ENCODE measurements at regions not wholly inside any gene's neighbourhood (a gene's known extent, or its start where the extent isn't known, plus 50 kb on each side); places are given as distances from the start of the nearest gene placed in this dataset.

DNA sequence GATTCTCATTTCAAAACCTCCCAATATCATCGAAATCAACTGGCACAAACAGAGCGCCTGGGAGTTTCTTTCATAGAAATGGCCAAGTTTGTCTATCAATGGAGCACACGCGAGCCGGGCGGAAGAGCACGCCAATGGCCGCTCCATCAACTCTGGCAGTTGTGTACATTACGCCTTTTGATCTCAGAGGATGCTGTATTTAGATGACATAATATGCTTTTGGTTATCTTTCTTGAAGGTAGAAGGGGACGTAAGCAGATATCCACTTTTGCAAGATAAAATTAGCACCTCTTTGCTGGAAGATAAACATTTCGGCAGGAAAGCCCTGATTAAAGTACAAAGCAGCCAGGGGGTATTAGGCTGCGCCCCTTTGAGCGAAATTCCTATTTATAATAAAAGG, 287.4 kb downstream of the IRF8 start:
- ChIA-PET POLR2A (no interaction called here), CTCF (no interaction called here)
- TF ChIP-seq FOXA1 (IDR thresholded peaks at IDR 0.05) (no peak), NFRKB (IDR thresholded peaks at IDR 0.05) (no peak)
- DNase-seq (ENCODE audit: extremely low spot score) = no peak

GRCh38 chr16:86189934-86190333, 291.0 kb downstream of the IRF8 start:
- no peak for DNase-seq (ENCODE audit: extremely low spot score)
- ChIA-PET POLR2A (no interaction called here), CTCF (no interaction called here)
- TF ChIP-seq TARDBP (IDR thresholded peaks at IDR 0.05) (no peak), SP1 (IDR thresholded peaks at IDR 0.05) (no peak), L3MBTL2 (conservative IDR thresholded peaks at IDR 0.05) (no peak), FOXM1 (IDR thresholded peaks at IDR 0.05; ENCODE audit: borderline replicate concordance) (no peak), LEF1 (IDR thresholded peaks at IDR 0.05; ENCODE audit: borderline replicate concordance) (no peak), PKNOX1 (IDR thresholded peaks at IDR 0.05) (no peak), ZNF384 (IDR thresholded peaks at IDR 0.05) (no peak), FOXA1 (IDR thresholded peaks at IDR 0.05) (no peak), ELF4 (IDR thresholded peaks at IDR 0.05) (no peak), SUZ12 (IDR thresholded peaks at IDR 0.05) (no peak), FOXK2 (IDR thresholded peaks at IDR 0.05) (no peak), NFRKB (IDR thresholded peaks at IDR 0.05) (no peak), BHLHE40 (IDR thresholded peaks at IDR 0.05; ENCODE audit: borderline replicate concordance) (no peak)

DNA sequence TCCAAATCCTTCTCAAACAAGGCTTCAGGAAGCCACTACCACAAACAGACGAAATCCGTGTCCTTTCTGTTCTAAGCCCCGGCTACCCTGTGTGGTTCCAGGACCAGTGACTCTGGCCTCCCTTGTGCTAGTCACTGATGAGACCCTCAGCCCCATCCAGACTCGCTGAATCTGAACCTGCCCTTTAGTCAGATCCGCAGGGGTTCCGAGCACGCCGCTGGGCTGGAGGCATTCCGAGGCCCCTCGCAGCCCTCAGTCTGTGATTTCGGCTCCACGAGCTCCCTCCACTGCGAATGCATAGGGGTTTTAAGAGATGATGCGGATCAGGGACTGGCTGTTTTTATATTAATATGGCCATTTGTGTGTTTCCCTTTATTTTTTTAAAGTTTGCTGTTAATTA, 292.7 kb downstream of the IRF8 start:
- TF ChIP-seq LEF1 (IDR thresholded peaks at IDR 0.05; ENCODE audit: borderline replicate concordance) = no peak
- TF ChIP-seq ZNF384 (IDR thresholded peaks at IDR 0.05) = no peak
- no peak for TF ChIP-seq ARNT (IDR thresholded peaks at IDR 0.05)
- TF ChIP-seq ELF4 (IDR thresholded peaks at IDR 0.05) = no peak
- TF ChIP-seq PKNOX1 (IDR thresholded peaks at IDR 0.05) = no peak
- no peak for TF ChIP-seq FOXK2 (IDR thresholded peaks at IDR 0.05)
- no peak for TF ChIP-seq L3MBTL2 (conservative IDR thresholded peaks at IDR 0.05)
- no peak for TF ChIP-seq TARDBP (IDR thresholded peaks at IDR 0.05)
- no peak for TF ChIP-seq SUZ12 (IDR thresholded peaks at IDR 0.05)
- CTCF ChIA-PET = no interaction called here
- DNase-seq (ENCODE audit: extremely low spot score) = no peak
- POLR2A ChIA-PET = no interaction called here

DNA sequence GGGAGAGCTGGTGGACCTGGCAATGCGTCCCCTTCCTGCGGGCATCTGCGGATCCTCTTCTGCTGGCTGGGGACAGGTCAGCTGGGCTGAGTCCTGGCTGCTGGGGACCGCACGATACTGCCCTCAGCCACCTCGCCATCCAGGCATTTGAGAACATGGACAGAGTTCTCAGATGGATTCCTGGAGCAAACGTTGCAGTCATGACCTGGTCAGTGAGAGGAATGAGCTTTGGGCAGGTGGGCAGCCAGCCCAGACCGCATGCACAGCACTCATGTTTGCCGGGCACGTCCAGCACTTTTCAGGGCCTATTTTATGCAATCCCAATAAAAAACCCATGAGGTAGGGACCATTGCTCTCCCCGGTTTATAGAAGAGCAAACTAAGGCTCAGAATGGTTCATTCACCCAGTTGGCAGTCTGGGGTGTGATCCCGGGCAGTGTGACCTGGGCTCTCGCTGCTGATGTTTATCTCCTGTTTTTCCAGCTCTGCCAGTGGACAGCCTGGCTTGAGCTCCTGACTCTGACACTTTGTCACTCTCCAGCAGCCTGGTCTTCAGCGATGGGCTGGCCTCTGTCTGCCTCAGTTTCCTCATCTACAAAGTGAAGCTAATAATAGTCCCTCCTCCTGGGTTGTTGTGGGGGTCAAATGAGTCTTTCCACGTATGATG, 294.7 kb downstream of the IRF8 start:
- no peak for TF ChIP-seq FOXA1 (IDR thresholded peaks at IDR 0.05)
- no peak for TF ChIP-seq LEF1 (IDR thresholded peaks at IDR 0.05; ENCODE audit: borderline replicate concordance)
- no peak for TF ChIP-seq BHLHE40 (IDR thresholded peaks at IDR 0.05; ENCODE audit: borderline replicate concordance)
- no peak for TF ChIP-seq FOXM1 (IDR thresholded peaks at IDR 0.05; ENCODE audit: borderline replicate concordance)
- POLR2A ChIA-PET = no interaction called here
- CTCF ChIA-PET = interaction anchor here (0.6 kb wide), 1 partner anchor 327 kb away, joined by 3 read pairs; no protein-coding TSS in a partner anchor
- DNase-seq (ENCODE audit: extremely low spot score) = no peak

- ChIA-PET POLR2A (no interaction called here), CTCF (no interaction called here)
- TF ChIP-seq NFRKB (IDR thresholded peaks at IDR 0.05) (no peak), L3MBTL2 (conservative IDR thresholded peaks at IDR 0.05) (no peak), ELF4 (IDR thresholded peaks at IDR 0.05) (no peak), PKNOX1 (IDR thresholded peaks at IDR 0.05) (no peak), SUZ12 (IDR thresholded peaks at IDR 0.05) (no peak), HDGF (IDR thresholded peaks at IDR 0.05; ENCODE audit: borderline replicate concordance) (no peak), ARNT (IDR thresholded peaks at IDR 0.05) (no peak), SP1 (IDR thresholded peaks at IDR 0.05) (no peak), FOXA1 (IDR thresholded peaks at IDR 0.05) (no peak), CTBP1 (IDR thresholded peaks at IDR 0.05; ENCODE audit: borderline replicate concordance) (no peak), TARDBP (IDR thresholded peaks at IDR 0.05) (no peak), ZNF384 (IDR thresholded peaks at IDR 0.05) (no peak), FOXK2 (IDR thresholded peaks at IDR 0.05) (no peak), BHLHE40 (IDR thresholded peaks at IDR 0.05; ENCODE audit: borderline replicate concordance) (no peak)
- no peak for DNase-seq (ENCODE audit: extremely low spot score)
These were observed 297.1 kb downstream of the IRF8 start for GRCh38 chr16:86195863-86196630.

GRCh38 chr16:86196687-86197391, 297.9 kb downstream of the IRF8 start:
- ChIA-PET POLR2A (no interaction called here), CTCF (no interaction called here)
- DNase-seq (ENCODE audit: extremely low spot score) = no peak
- TF ChIP-seq FOXM1 (IDR thresholded peaks at IDR 0.05; ENCODE audit: borderline replicate concordance) (no peak), LEF1 (IDR thresholded peaks at IDR 0.05; ENCODE audit: borderline replicate concordance) (no peak), BHLHE40 (IDR thresholded peaks at IDR 0.05; ENCODE audit: borderline replicate concordance) (no peak), ELF4 (IDR thresholded peaks at IDR 0.05) (no peak), TARDBP (IDR thresholded peaks at IDR 0.05) (no peak), ZNF384 (IDR thresholded peaks at IDR 0.05) (no peak), CTBP1 (IDR thresholded peaks at IDR 0.05; ENCODE audit: borderline replicate concordance) (no peak), L3MBTL2 (conservative IDR thresholded peaks at IDR 0.05) (no peak), PKNOX1 (IDR thresholded peaks at IDR 0.05) (no peak), FOXA1 (IDR thresholded peaks at IDR 0.05) (no peak), ARNT (IDR thresholded peaks at IDR 0.05) (no peak), HDGF (IDR thresholded peaks at IDR 0.05; ENCODE audit: borderline replicate concordance) (no peak), SP1 (IDR thresholded peaks at IDR 0.05) (no peak), SUZ12 (IDR thresholded peaks at IDR 0.05) (no peak), NFRKB (IDR thresholded peaks at IDR 0.05) (no peak), FOXK2 (IDR thresholded peaks at IDR 0.05) (no peak)
